ENCODE measurements at regions not wholly inside any gene's neighbourhood (a gene's known extent, or its start where the extent isn't known, plus 50 kb on each side); places are given as distances from the start of the nearest gene placed in this dataset.

GRCh38 chr4:18751083-18751482, 729.5 kb upstream of the LCORL start:
- no peak overlapping the region for H2BK5ac ChIP-seq (ENCODE audit: low read depth, low read length, poor library complexity)
- peaks cover 0 to 5% of the 10 kb centered on the region in 2 experiments for H3K4me1 ChIP-seq (ENCODE audit: control insufficient read depth in 1 of 2, insufficient read depth in 2 of 2, low read length in 2 of 2)
- no peak overlapping the region for H2BK12ac ChIP-seq (ENCODE audit: low read length)
- H2AK5ac ChIP-seq (ENCODE audit: low read length): no peak overlapping the region
- no peak overlapping the region for H3K27ac ChIP-seq (ENCODE audit: low read depth, low read length)
- no peak overlapping the region for H4K91ac ChIP-seq (ENCODE audit: low read depth, low read length)
- H3K36me3 ChIP-seq (ENCODE audit: control insufficient read depth in 1 of 2, insufficient read depth in 2 of 2, low read length in 2 of 2): no peaks in the 10 kb centered on the region
- H3K9me3 ChIP-seq (ENCODE audit: insufficient read depth, low read depth, low read length): no peaks in the 10 kb centered on the region
- no peak overlapping the region for H2AFZ ChIP-seq (ENCODE audit: insufficient read depth, low read length, poor library complexity)
- H3K79me2 ChIP-seq (ENCODE audit: control insufficient read depth, insufficient read depth, low read length, poor library complexity): no peaks in the 10 kb centered on the region
- no peaks in the 10 kb centered on the region for H3K79me1 ChIP-seq (ENCODE audit: low read length)
- H3K4ac ChIP-seq (ENCODE audit: low read depth, low read length): no peak overlapping the region
- no peak overlapping the region for H3K18ac ChIP-seq (ENCODE audit: low read length)
- no CpG with 5 or more reads among the region's 1 CpG for WGBS (ENCODE audit: extremely low coverage, insufficient coverage, insufficient read length)
- H4K8ac ChIP-seq (ENCODE audit: low read depth, low read length): no peak overlapping the region
- H3K23ac ChIP-seq (ENCODE audit: low read length): no peak overlapping the region
- H4K12ac ChIP-seq (ENCODE audit: low read depth, low read length): no peak overlapping the region
- H3K4me3 ChIP-seq (ENCODE audit: low read depth, low read length): no peak overlapping the region
- DNase-seq: no peak
- no peaks in the 10 kb centered on the region for H3K27me3 ChIP-seq (ENCODE audit: insufficient read depth, low read length)
- no peak overlapping the region for H3K4me2 ChIP-seq (ENCODE audit: low read length)
- H2BK120ac ChIP-seq (ENCODE audit: insufficient read depth, low read length, poor library complexity): no peak overlapping the region
- H3K14ac ChIP-seq (ENCODE audit: low read length): no peak overlapping the region
- H3K9ac ChIP-seq (ENCODE audit: low read length): no peak overlapping the region

GRCh38 chr4:18749391-18749790, 727.8 kb upstream of the LCORL start:
- Histone ChIP-seq H4K91ac (ENCODE audit: low read depth, low read length) (no peak overlapping the region), H3K79me2 (ENCODE audit: control insufficient read depth, insufficient read depth, low read length, poor library complexity) (no peaks in the 10 kb centered on the region), H3K18ac (ENCODE audit: low read length) (no peak overlapping the region), H3K23ac (ENCODE audit: low read length) (no peak overlapping the region), H2BK5ac (ENCODE audit: low read depth, low read length, poor library complexity) (no peak overlapping the region), H2AK5ac (ENCODE audit: low read length) (no peak overlapping the region), H3K36me3 (ENCODE audit: control insufficient read depth in 1 of 2, insufficient read depth in 2 of 2, low read length in 2 of 2) (no peaks in the 10 kb centered on the region), H4K8ac (ENCODE audit: low read depth, low read length) (no peak overlapping the region), H3K27me3 (ENCODE audit: insufficient read depth, low read length) (no peaks in the 10 kb centered on the region), H2AFZ (ENCODE audit: insufficient read depth, low read length, poor library complexity) (no peak overlapping the region), H3K14ac (ENCODE audit: low read length) (no peak overlapping the region), H4K12ac (ENCODE audit: low read depth, low read length) (no peak overlapping the region), H3K79me1 (ENCODE audit: low read length) (no peaks in the 10 kb centered on the region), H2BK120ac (ENCODE audit: insufficient read depth, low read length, poor library complexity) (no peak overlapping the region), H3K4ac (ENCODE audit: low read depth, low read length) (no peak overlapping the region), H3K4me3 (ENCODE audit: low read depth, low read length) (no peak overlapping the region), H3K4me1 (ENCODE audit: control insufficient read depth in 1 of 2, insufficient read depth in 2 of 2, low read length in 2 of 2) (peaks cover 0 to 4% of the 10 kb centered on the region in 2 experiments), H3K9me3 (ENCODE audit: insufficient read depth, low read depth, low read length) (no peaks in the 10 kb centered on the region), H3K27ac (ENCODE audit: low read depth, low read length) (no peak overlapping the region), H3K9ac (ENCODE audit: low read length) (no peak overlapping the region), H3K4me2 (ENCODE audit: low read length) (no peak overlapping the region), H2BK12ac (ENCODE audit: low read length) (no peak overlapping the region)
- no CpG with 5 or more reads among the region's 2 CpGs for WGBS (ENCODE audit: extremely low coverage, insufficient coverage, insufficient read length)
- DNase-seq: no peak

DNA sequence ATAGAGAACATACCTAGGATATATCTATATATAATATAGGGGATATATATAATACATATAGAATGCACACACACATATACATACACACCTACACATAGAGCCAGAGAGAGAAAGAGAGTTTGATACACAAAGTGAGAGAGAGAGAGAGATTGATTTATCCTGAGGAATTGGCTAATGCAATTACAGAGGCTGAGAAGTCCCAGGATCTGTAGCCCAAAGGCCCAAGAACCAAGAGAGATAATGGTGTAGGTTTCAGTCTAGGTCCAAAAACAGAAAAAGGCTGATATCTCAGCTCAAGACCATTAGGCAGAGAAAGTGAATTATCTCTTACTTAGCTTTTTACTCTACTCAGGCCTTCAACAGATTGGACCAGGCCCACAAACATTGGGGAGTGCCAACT, 715.0 kb upstream of the LCORL start:
- DNase-seq: no peak
- Histone ChIP-seq H2AFZ (ENCODE audit: insufficient read depth, low read length, poor library complexity) (no peak overlapping the region), H3K4ac (ENCODE audit: low read depth, low read length) (no peak overlapping the region), H3K4me1 (ENCODE audit: control insufficient read depth in 1 of 2, insufficient read depth in 2 of 2, low read length in 2 of 2) (no peaks in the 10 kb centered on the region), H4K8ac (ENCODE audit: low read depth, low read length) (no peak overlapping the region), H3K9me3 (ENCODE audit: insufficient read depth, low read depth, low read length) (no peaks in the 10 kb centered on the region), H3K79me1 (ENCODE audit: low read length) (no peaks in the 10 kb centered on the region), H3K23ac (ENCODE audit: low read length) (no peak overlapping the region), H2BK5ac (ENCODE audit: low read depth, low read length, poor library complexity) (no peak overlapping the region), H3K14ac (ENCODE audit: low read length) (no peak overlapping the region), H3K9ac (ENCODE audit: low read length) (no peak overlapping the region), H3K18ac (ENCODE audit: low read length) (no peak overlapping the region), H2BK12ac (ENCODE audit: low read length) (no peak overlapping the region), H2BK120ac (ENCODE audit: insufficient read depth, low read length, poor library complexity) (no peak overlapping the region), H3K4me2 (ENCODE audit: low read length) (no peak overlapping the region), H3K79me2 (ENCODE audit: control insufficient read depth, insufficient read depth, low read length, poor library complexity) (no peaks in the 10 kb centered on the region), H3K4me3 (ENCODE audit: low read depth, low read length) (no peak overlapping the region), H3K27me3 (ENCODE audit: insufficient read depth, low read length) (no peaks in the 10 kb centered on the region), H4K12ac (ENCODE audit: low read depth, low read length) (no peak overlapping the region), H3K36me3 (ENCODE audit: control insufficient read depth in 1 of 2, insufficient read depth in 2 of 2, low read length in 2 of 2) (no peaks in the 10 kb centered on the region), H3K27ac (ENCODE audit: low read depth, low read length) (no peak overlapping the region), H4K91ac (ENCODE audit: low read depth, low read length) (no peak overlapping the region), H2AK5ac (ENCODE audit: low read length) (no peak overlapping the region)

GRCh38 chr4:18735740-18736268, 714.2 kb upstream of the LCORL start:
- H2AFZ ChIP-seq (ENCODE audit: insufficient read depth, low read length, poor library complexity): no peak overlapping the region
- no peak overlapping the region for H3K23ac ChIP-seq (ENCODE audit: low read length)
- no peaks in the 10 kb centered on the region for H3K4me1 ChIP-seq (ENCODE audit: control insufficient read depth in 1 of 2, insufficient read depth in 2 of 2, low read length in 2 of 2)
- H3K79me2 ChIP-seq (ENCODE audit: control insufficient read depth, insufficient read depth, low read length, poor library complexity): no peaks in the 10 kb centered on the region
- no peak overlapping the region for H4K12ac ChIP-seq (ENCODE audit: low read depth, low read length)
- no peak overlapping the region for H3K27ac ChIP-seq (ENCODE audit: low read depth, low read length)
- no peak overlapping the region for H2BK120ac ChIP-seq (ENCODE audit: insufficient read depth, low read length, poor library complexity)
- H2BK12ac ChIP-seq (ENCODE audit: low read length): no peak overlapping the region
- no peaks in the 10 kb centered on the region for H3K27me3 ChIP-seq (ENCODE audit: insufficient read depth, low read length)
- H3K36me3 ChIP-seq (ENCODE audit: control insufficient read depth in 1 of 2, insufficient read depth in 2 of 2, low read length in 2 of 2): no peaks in the 10 kb centered on the region
- WGBS (ENCODE audit: extremely low coverage, insufficient coverage, insufficient read length): no CpG with 5 or more reads among the region's 3 CpGs
- H3K4me3 ChIP-seq (ENCODE audit: low read depth, low read length): no peak overlapping the region
- no peak overlapping the region for H4K91ac ChIP-seq (ENCODE audit: low read depth, low read length)
- no peak overlapping the region for H2AK5ac ChIP-seq (ENCODE audit: low read length)
- DNase-seq: no peak
- no peak overlapping the region for H3K9ac ChIP-seq (ENCODE audit: low read length)
- H2BK5ac ChIP-seq (ENCODE audit: low read depth, low read length, poor library complexity): no peak overlapping the region
- H3K4me2 ChIP-seq (ENCODE audit: low read length): no peak overlapping the region
- no peak overlapping the region for H3K4ac ChIP-seq (ENCODE audit: low read depth, low read length)
- H3K14ac ChIP-seq (ENCODE audit: low read length): no peak overlapping the region
- no peak overlapping the region for H4K8ac ChIP-seq (ENCODE audit: low read depth, low read length)
- H3K18ac ChIP-seq (ENCODE audit: low read length): no peak overlapping the region
- no peaks in the 10 kb centered on the region for H3K79me1 ChIP-seq (ENCODE audit: low read length)
- H3K9me3 ChIP-seq (ENCODE audit: insufficient read depth, low read depth, low read length): no peaks in the 10 kb centered on the region
